Progenitor cell of endocrine pancreas (in vitro differentiated cells): ENCODE measurements at regions not wholly inside any gene's neighbourhood (a gene's known extent, or its start where the extent isn't known, plus 50 kb on each side); places are given as distances from the start of the nearest gene placed in this dataset.

Experiments
- DNase-seq: peaks from one replicate; pipeline ENCODE4 v3.0.0; 2021; ENCODE audit warnings: low spot score; ENCODE audit not compliant: unreplicated experiment
- H3K27ac Mint-ChIP-seq: 2 replicates; pipeline ENCODE4 v1.8.0; 2021; ENCODE audit warnings: mild to moderate bottlenecking, moderate library complexity, mixed read lengths
- H3K27me3 Mint-ChIP-seq: 2 replicates; pipeline ENCODE4 v1.8.0; 2021; ENCODE audit warnings: mixed read lengths
- H3K36me3 Mint-ChIP-seq: 2 replicates; pipeline ENCODE4 v1.8.0; 2022; ENCODE audit warnings: mixed read lengths; ENCODE audit not compliant: insufficient read depth
- H3K4me1 Mint-ChIP-seq: 2 replicates; pipeline ENCODE4 v1.8.0; 2021; ENCODE audit warnings: low read depth, mixed read lengths
- H3K4me3 Mint-ChIP-seq: 2 replicates; pipeline ENCODE4 v1.8.0; 2021; ENCODE audit warnings: low read depth, mild to moderate bottlenecking, moderate library complexity, mixed read lengths
- H3K9me3 Mint-ChIP-seq: 2 replicates; pipeline ENCODE4 v1.8.0; 2021; ENCODE audit warnings: low read depth, mixed read lengths
- TF ChIP-seq, protein P1 (sequence below): fragments of 200-600 bp; sonication (generic); IDR thresholded peaks from one replicate; pipeline ENCODE4 v1.5.0; 2021; ENCODE audit warnings: antibody characterized with exemption, mild to moderate bottlenecking; ENCODE audit not compliant: unreplicated experiment

DNA sequence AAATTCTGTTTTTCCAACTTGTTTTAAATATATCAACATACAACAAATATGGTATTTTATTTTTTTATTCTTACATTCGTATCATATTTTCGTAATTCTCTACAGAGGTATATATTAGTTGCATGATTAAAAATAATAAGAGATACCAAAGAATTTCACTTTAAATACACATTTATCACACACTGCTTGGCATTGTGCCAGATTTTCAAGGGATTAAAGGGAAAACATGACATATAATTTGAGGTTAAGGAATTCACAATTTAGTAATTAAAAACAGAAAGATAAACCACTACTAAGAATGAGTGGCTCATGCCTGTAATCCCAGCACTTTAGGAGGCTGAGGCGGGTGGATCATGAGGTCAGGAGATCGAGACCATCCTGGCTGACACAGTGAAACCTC lies 484.7 kb upstream of the SORCS1 start:
- TF ChIP-seq, protein P1, sequence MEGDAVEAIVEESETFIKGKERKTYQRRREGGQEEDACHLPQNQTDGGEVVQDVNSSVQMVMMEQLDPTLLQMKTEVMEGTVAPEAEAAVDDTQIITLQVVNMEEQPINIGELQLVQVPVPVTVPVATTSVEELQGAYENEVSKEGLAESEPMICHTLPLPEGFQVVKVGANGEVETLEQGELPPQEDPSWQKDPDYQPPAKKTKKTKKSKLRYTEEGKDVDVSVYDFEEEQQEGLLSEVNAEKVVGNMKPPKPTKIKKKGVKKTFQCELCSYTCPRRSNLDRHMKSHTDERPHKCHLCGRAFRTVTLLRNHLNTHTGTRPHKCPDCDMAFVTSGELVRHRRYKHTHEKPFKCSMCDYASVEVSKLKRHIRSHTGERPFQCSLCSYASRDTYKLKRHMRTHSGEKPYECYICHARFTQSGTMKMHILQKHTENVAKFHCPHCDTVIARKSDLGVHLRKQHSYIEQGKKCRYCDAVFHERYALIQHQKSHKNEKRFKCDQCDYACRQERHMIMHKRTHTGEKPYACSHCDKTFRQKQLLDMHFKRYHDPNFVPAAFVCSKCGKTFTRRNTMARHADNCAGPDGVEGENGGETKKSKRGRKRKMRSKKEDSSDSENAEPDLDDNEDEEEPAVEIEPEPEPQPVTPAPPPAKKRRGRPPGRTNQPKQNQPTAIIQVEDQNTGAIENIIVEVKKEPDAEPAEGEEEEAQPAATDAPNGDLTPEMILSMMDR: no peak
- Mint-ChIP-seq H3K27me3 (no peaks in the 10 kb centered on the region), H3K27ac (no peak overlapping the region), H3K4me3 (no peak overlapping the region), H3K4me1 (peaks cover 3% of the 10 kb centered on the region), H3K36me3 (no peaks in the 10 kb centered on the region), H3K9me3 (no peaks in the 10 kb centered on the region)
- no peak for DNase-seq

- TF ChIP-seq, protein P1: no peak
- H3K4me1 Mint-ChIP-seq: peaks cover 3% of the 10 kb centered on the region
- no peak for DNase-seq
- H3K4me3 Mint-ChIP-seq: no peak overlapping the region
- H3K9me3 Mint-ChIP-seq: no peaks in the 10 kb centered on the region
- H3K27ac Mint-ChIP-seq: no peak overlapping the region
- H3K27me3 Mint-ChIP-seq: no peaks in the 10 kb centered on the region
- no peaks in the 10 kb centered on the region for H3K36me3 Mint-ChIP-seq
Measured at GRCh38 chr10:107647462-107647861, 483.0 kb upstream of the SORCS1 start.

GRCh38 chr10:107631876-107632275 lies 467.4 kb upstream of the SORCS1 start:
- TF ChIP-seq, protein P1: no peak
- Mint-ChIP-seq H3K4me1 (peaks cover 4% of the 10 kb centered on the region), H3K27me3 (no peaks in the 10 kb centered on the region), H3K9me3 (no peaks in the 10 kb centered on the region), H3K27ac (no peak overlapping the region), H3K36me3 (no peaks in the 10 kb centered on the region), H3K4me3 (no peak overlapping the region)
- DNase-seq: no peak

- Mint-ChIP-seq H3K36me3 (no peaks in the 10 kb centered on the region), H3K27me3 (no peaks in the 10 kb centered on the region), H3K4me1 (no peaks in the 10 kb centered on the region), H3K9me3 (peaks cover 9% of the 10 kb centered on the region), H3K4me3 (no peak overlapping the region), H3K27ac (no peak overlapping the region)
- TF ChIP-seq, protein P1: no peak
- DNase-seq: no peak
Measured at GRCh38 chr10:107626862-107627261, 462.4 kb upstream of the SORCS1 start.

- TF ChIP-seq, protein P1: no peak
- no peak for DNase-seq
- Mint-ChIP-seq H3K27ac (no peak overlapping the region), H3K4me1 (peaks cover 1% of the 10 kb centered on the region), H3K36me3 (no peaks in the 10 kb centered on the region), H3K4me3 (no peak overlapping the region), H3K27me3 (no peaks in the 10 kb centered on the region), H3K9me3 (peaks cover 9% of the 10 kb centered on the region)
Measured at GRCh38 chr10:107623292-107623691, 458.8 kb upstream of the SORCS1 start.
